Immature natural killer cell (primary cell): ENCODE measurements at regions not wholly inside any gene's neighbourhood (a gene's known extent, or its start where the extent isn't known, plus 50 kb on each side); places are given as distances from the start of the nearest gene placed in this dataset.

ENCODE experiments used
- DNase-seq, 3 donors: peaks; one replicate each; pipeline ENCODE4 v3.0.0; 2022; ENCODE audit warnings: mixed read lengths in 1 of 3
- H3K27ac Mint-ChIP-seq, 6 donors: one replicate each; pipeline ENCODE4 v1.8.0; 2020; ENCODE audit warnings: mixed read lengths in 6 of 6, mild to moderate bottlenecking in 5 of 6, inconsistent platforms in 4 of 6, moderate library complexity in 3 of 6
- H3K27me3 Mint-ChIP-seq, 3 donors: one replicate each; pipeline ENCODE4 v1.8.0; 2020 to 2021; ENCODE audit warnings: low read depth in 3 of 3, mild to moderate bottlenecking in 3 of 3, mixed read lengths in 3 of 3, moderate library complexity in 3 of 3, inconsistent platforms in 1 of 3
- H3K36me3 Mint-ChIP-seq, 3 donors: one replicate each; pipeline ENCODE4 v1.8.0; 2020; ENCODE audit warnings: mixed read lengths in 3 of 3, inconsistent platforms in 2 of 3, mild to moderate bottlenecking in 2 of 3
- H3K4me1 Mint-ChIP-seq, 2 donors: one replicate each; pipeline ENCODE4 v1.8.0; 2020; ENCODE audit warnings: inconsistent platforms in 2 of 2, mild to moderate bottlenecking in 2 of 2, mixed read lengths in 2 of 2, moderate library complexity in 1 of 2
- H3K4me3 Mint-ChIP-seq, 5 donors: one replicate each; pipeline ENCODE4 v1.8.0; 2020; ENCODE audit warnings: mild to moderate bottlenecking in 5 of 5, mixed read lengths in 5 of 5, inconsistent platforms in 3 of 5, moderate library complexity in 3 of 5
- H3K9me3 Mint-ChIP-seq, 6 donors: one replicate each; pipeline ENCODE4 v1.8.0; 2020; ENCODE audit warnings: mild to moderate bottlenecking in 6 of 6, mixed read lengths in 6 of 6, inconsistent platforms in 4 of 6, moderate library complexity in 3 of 6

GRCh38 chr2:221264318-221264717, 307.8 kb downstream of the EPHA4 start:
- Mint-ChIP-seq H3K4me3 (no peak overlapping the region), H3K27ac (no peak overlapping the region), H3K9me3 (no peaks in the 10 kb centered on the region), H3K4me1 (no peaks in the 10 kb centered on the region), H3K36me3 (no peaks in the 10 kb centered on the region), H3K27me3 (peaks cover 2 to 25% (median 6%) of the 10 kb centered on the region in 3 donors)
- no peak for DNase-seq

GRCh38 chr2:221267773-221268425, 304.2 kb downstream of the EPHA4 start:
- Mint-ChIP-seq H3K27ac (no peak overlapping the region), H3K27me3 (peaks cover 2 to 24% (median 6%) of the 10 kb centered on the region in 3 donors), H3K4me1 (no peaks in the 10 kb centered on the region), H3K4me3 (no peak overlapping the region), H3K36me3 (no peaks in the 10 kb centered on the region), H3K9me3 (peaks cover 0 to 2% (median 0%) of the 10 kb centered on the region in 6 donors)
- no peak for DNase-seq

- Mint-ChIP-seq H3K27ac (no peak overlapping the region), H3K27me3 (peaks cover 2 to 20% (median 6%) of the 10 kb centered on the region in 3 donors), H3K36me3 (no peaks in the 10 kb centered on the region), H3K4me1 (no peaks in the 10 kb centered on the region), H3K4me3 (no peak overlapping the region), H3K9me3 (peaks cover 0 to 2% (median 0%) of the 10 kb centered on the region in 6 donors)
- no peak for DNase-seq
Observed at GRCh38 chr2:221268631-221269030, 303.5 kb downstream of the EPHA4 start.

- H3K4me1 Mint-ChIP-seq, result no peaks in the 10 kb centered on the region
- H3K36me3 Mint-ChIP-seq, result no peaks in the 10 kb centered on the region
- peaks cover 0 to 2% (median 0%) of the 10 kb centered on the region in 6 donors for H3K9me3 Mint-ChIP-seq
- DNase-seq, result no peak
- H3K27ac Mint-ChIP-seq, result no peak overlapping the region
- peaks cover 0 to 15% (median 0%) of the 10 kb centered on the region in 3 donors for H3K27me3 Mint-ChIP-seq
- no peak overlapping the region for H3K4me3 Mint-ChIP-seq
Observed at GRCh38 chr2:221270806-221271205, 301.3 kb downstream of the EPHA4 start.

- Mint-ChIP-seq H3K9me3 (peaks cover 0 to 2% (median 0%) of the 10 kb centered on the region in 6 donors), H3K27ac (no peak overlapping the region), H3K27me3 (peaks cover 0 to 12% (median 0%) of the 10 kb centered on the region in 3 donors), H3K4me1 (no peaks in the 10 kb centered on the region), H3K4me3 (no peak overlapping the region), H3K36me3 (no peaks in the 10 kb centered on the region)
- no peak for DNase-seq
Observed at GRCh38 chr2:221272729-221273128, 299.4 kb downstream of the EPHA4 start.

GRCh38 chr2:221276033-221276432, 296.1 kb downstream of the EPHA4 start:
- no peaks in the 10 kb centered on the region for H3K27me3 Mint-ChIP-seq
- H3K4me1 Mint-ChIP-seq, result no peaks in the 10 kb centered on the region
- H3K4me3 Mint-ChIP-seq, result no peak overlapping the region
- no peak for DNase-seq
- peaks cover 0 to 2% (median 0%) of the 10 kb centered on the region in 6 donors for H3K9me3 Mint-ChIP-seq
- no peaks in the 10 kb centered on the region for H3K36me3 Mint-ChIP-seq
- no peak overlapping the region for H3K27ac Mint-ChIP-seq

GRCh38 chr2:221276601-221277000, 295.5 kb downstream of the EPHA4 start:
- H3K4me3 Mint-ChIP-seq, result no peak overlapping the region
- H3K4me1 Mint-ChIP-seq, result no peaks in the 10 kb centered on the region
- DNase-seq, result no peak
- H3K27me3 Mint-ChIP-seq, result no peaks in the 10 kb centered on the region
- H3K36me3 Mint-ChIP-seq, result no peaks in the 10 kb centered on the region
- H3K27ac Mint-ChIP-seq, result no peak overlapping the region
- peaks cover 0 to 2% (median 0%) of the 10 kb centered on the region in 6 donors for H3K9me3 Mint-ChIP-seq

- H3K9me3 Mint-ChIP-seq, result no peaks in the 10 kb centered on the region
- H3K27ac Mint-ChIP-seq, result no peak overlapping the region
- H3K27me3 Mint-ChIP-seq, result peaks cover 0 to 7% (median 4%) of the 10 kb centered on the region in 3 donors
- DNase-seq, result no peak
- no peaks in the 10 kb centered on the region for H3K36me3 Mint-ChIP-seq
- H3K4me1 Mint-ChIP-seq, result no peaks in the 10 kb centered on the region
- H3K4me3 Mint-ChIP-seq, result no peak overlapping the region
Observed at GRCh38 chr2:221282386-221282785, 289.7 kb downstream of the EPHA4 start.

- no peak for DNase-seq
- no peaks in the 10 kb centered on the region for H3K4me1 Mint-ChIP-seq
- H3K36me3 Mint-ChIP-seq, result no peaks in the 10 kb centered on the region
- no peak overlapping the region for H3K27ac Mint-ChIP-seq
- peaks cover 0 to 7% (median 4%) of the 10 kb centered on the region in 3 donors for H3K27me3 Mint-ChIP-seq
- H3K9me3 Mint-ChIP-seq, result no peaks in the 10 kb centered on the region
- no peak overlapping the region for H3K4me3 Mint-ChIP-seq
Observed at GRCh38 chr2:221283896-221284545, 288.1 kb downstream of the EPHA4 start.

GRCh38 chr2:221285148-221285547, 287.0 kb downstream of the EPHA4 start:
- H3K27ac Mint-ChIP-seq, result no peak overlapping the region
- no peak for DNase-seq
- no peaks in the 10 kb centered on the region for H3K4me1 Mint-ChIP-seq
- H3K4me3 Mint-ChIP-seq, result no peak overlapping the region
- H3K27me3 Mint-ChIP-seq, result peaks cover 0 to 7% (median 4%) of the 10 kb centered on the region in 3 donors
- no peaks in the 10 kb centered on the region for H3K36me3 Mint-ChIP-seq
- no peaks in the 10 kb centered on the region for H3K9me3 Mint-ChIP-seq

GRCh38 chr2:221286406-221286805, 285.7 kb downstream of the EPHA4 start:
- DNase-seq, result no peak
- H3K4me3 Mint-ChIP-seq, result no peak overlapping the region
- H3K4me1 Mint-ChIP-seq, result no peaks in the 10 kb centered on the region
- no peaks in the 10 kb centered on the region for H3K9me3 Mint-ChIP-seq
- peaks cover 0 to 7% (median 4%) of the 10 kb centered on the region in 3 donors for H3K27me3 Mint-ChIP-seq
- H3K36me3 Mint-ChIP-seq, result no peaks in the 10 kb centered on the region
- no peak overlapping the region for H3K27ac Mint-ChIP-seq

GRCh38 chr2:221289389-221289788, 282.7 kb downstream of the EPHA4 start:
- no peaks in the 10 kb centered on the region for H3K36me3 Mint-ChIP-seq
- H3K4me1 Mint-ChIP-seq, result no peaks in the 10 kb centered on the region
- no peaks in the 10 kb centered on the region for H3K9me3 Mint-ChIP-seq
- H3K4me3 Mint-ChIP-seq, result no peak overlapping the region
- no peak for DNase-seq
- H3K27ac Mint-ChIP-seq, result no peak overlapping the region
- peaks cover 0 to 3% (median 1%) of the 10 kb centered on the region in 3 donors for H3K27me3 Mint-ChIP-seq

GRCh38 chr2:221289846-221290245, 282.3 kb downstream of the EPHA4 start:
- Mint-ChIP-seq H3K36me3 (no peaks in the 10 kb centered on the region), H3K27me3 (peaks cover 0 to 3% (median 1%) of the 10 kb centered on the region in 3 donors), H3K4me1 (no peaks in the 10 kb centered on the region), H3K4me3 (no peak overlapping the region), H3K9me3 (no peaks in the 10 kb centered on the region), H3K27ac (no peak overlapping the region)
- no peak for DNase-seq

GRCh38 chr2:221293949-221294742, 278.0 kb downstream of the EPHA4 start:
- no peak overlapping the region for H3K27ac Mint-ChIP-seq
- no peaks in the 10 kb centered on the region for H3K9me3 Mint-ChIP-seq
- peaks cover 0 to 5% of the 10 kb centered on the region in 2 donors for H3K4me1 Mint-ChIP-seq
- no peak overlapping the region for H3K4me3 Mint-ChIP-seq
- no peaks in the 10 kb centered on the region for H3K36me3 Mint-ChIP-seq
- no peak for DNase-seq
- peaks cover 0 to 3% (median 0%) of the 10 kb centered on the region in 3 donors for H3K27me3 Mint-ChIP-seq
